HL-60 (cell line): ENCODE measurements at regions not wholly inside any gene's neighbourhood (a gene's known extent, or its start where the extent isn't known, plus 50 kb on each side); places are given as distances from the start of the nearest gene placed in this dataset.

Source experiments
- DNase-seq, 2 experiments: peaks; one replicate each; pipeline ENCODE4 v3.0.0-alpha.2; 2010 to 2020; ENCODE audit warnings: low read depth in 1 of 2, low spot score in 1 of 2
- H3K27ac ChIP-seq: fragments of 250-450 bp; sonication (Bioruptor Pico); replicated peaks from 2 replicates; pipeline ENCODE4 v1.5.1; 2020; ENCODE audit warnings: mild to moderate bottlenecking, moderate library complexity
- H3K27me3 ChIP-seq: fragments of 250-450 bp; sonication (Bioruptor Pico); 2 replicates; pipeline ENCODE4 v1.5.1; 2021; ENCODE audit warnings: mild to moderate bottlenecking, moderate library complexity; ENCODE audit not compliant: insufficient read depth, poor library complexity, severe bottlenecking
- H3K4me3 ChIP-seq: replicated peaks from 2 replicates; pipeline ENCODE4 v1.5.1; 2011; ENCODE audit warnings: mild to moderate bottlenecking, control low read depth, low read length; ENCODE audit not compliant: insufficient read depth
- GABPA ChIP-seq: IDR thresholded peaks from 2 replicates; pipeline ENCODE4 v1.6.1; 2012; ENCODE audit warnings: low read depth
- POLR2AphosphoS5 ChIP-seq: IDR thresholded peaks from 2 replicates; pipeline ENCODE4 v1.6.1; 2012; ENCODE audit warnings: low read depth
- SPI1 ChIP-seq: IDR thresholded peaks from 2 replicates; pipeline ENCODE4 v1.6.1; 2012; ENCODE audit warnings: low read depth, mild to moderate bottlenecking, borderline replicate concordance
- TF ChIP-seq, protein P1 (sequence below): IDR thresholded peaks from 2 replicates; pipeline ENCODE4 v1.6.1; 2012; ENCODE audit warnings: low read depth; ENCODE audit not compliant: insufficient replicate concordance
- TF ChIP-seq, protein P2 (sequence below): IDR thresholded peaks from one replicate; pipeline ENCODE4 v1.5.1; 2011; ENCODE audit warnings: low read length, control low read depth, inconsistent platforms; ENCODE audit not compliant: insufficient read depth

DNA sequence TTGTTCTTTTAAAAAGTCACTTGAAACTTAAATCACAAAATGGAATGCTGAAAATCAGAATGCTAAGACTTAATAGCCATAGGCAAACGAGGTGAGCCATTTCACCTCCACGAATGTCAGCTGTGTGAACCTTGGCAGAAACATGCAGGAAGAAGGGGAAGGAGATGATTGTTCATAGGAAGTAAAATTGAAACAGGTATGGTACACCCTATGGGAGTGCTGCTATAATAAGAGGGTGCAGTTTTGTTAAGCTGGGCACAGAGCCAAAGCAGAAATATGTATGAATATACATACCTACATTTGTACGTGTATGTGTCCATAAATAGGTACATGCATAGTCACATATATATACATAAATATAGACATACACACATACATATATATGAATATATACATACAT lies 51.0 kb upstream of the SPINK5 start:
- TF ChIP-seq POLR2AphosphoS5 (no peak), GABPA (no peak), SPI1 (no peak)
- TF ChIP-seq, protein P1, sequence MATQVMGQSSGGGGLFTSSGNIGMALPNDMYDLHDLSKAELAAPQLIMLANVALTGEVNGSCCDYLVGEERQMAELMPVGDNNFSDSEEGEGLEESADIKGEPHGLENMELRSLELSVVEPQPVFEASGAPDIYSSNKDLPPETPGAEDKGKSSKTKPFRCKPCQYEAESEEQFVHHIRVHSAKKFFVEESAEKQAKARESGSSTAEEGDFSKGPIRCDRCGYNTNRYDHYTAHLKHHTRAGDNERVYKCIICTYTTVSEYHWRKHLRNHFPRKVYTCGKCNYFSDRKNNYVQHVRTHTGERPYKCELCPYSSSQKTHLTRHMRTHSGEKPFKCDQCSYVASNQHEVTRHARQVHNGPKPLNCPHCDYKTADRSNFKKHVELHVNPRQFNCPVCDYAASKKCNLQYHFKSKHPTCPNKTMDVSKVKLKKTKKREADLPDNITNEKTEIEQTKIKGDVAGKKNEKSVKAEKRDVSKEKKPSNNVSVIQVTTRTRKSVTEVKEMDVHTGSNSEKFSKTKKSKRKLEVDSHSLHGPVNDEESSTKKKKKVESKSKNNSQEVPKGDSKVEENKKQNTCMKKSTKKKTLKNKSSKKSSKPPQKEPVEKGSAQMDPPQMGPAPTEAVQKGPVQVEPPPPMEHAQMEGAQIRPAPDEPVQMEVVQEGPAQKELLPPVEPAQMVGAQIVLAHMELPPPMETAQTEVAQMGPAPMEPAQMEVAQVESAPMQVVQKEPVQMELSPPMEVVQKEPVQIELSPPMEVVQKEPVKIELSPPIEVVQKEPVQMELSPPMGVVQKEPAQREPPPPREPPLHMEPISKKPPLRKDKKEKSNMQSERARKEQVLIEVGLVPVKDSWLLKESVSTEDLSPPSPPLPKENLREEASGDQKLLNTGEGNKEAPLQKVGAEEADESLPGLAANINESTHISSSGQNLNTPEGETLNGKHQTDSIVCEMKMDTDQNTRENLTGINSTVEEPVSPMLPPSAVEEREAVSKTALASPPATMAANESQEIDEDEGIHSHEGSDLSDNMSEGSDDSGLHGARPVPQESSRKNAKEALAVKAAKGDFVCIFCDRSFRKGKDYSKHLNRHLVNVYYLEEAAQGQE = no peak
- TF ChIP-seq, protein P2, sequence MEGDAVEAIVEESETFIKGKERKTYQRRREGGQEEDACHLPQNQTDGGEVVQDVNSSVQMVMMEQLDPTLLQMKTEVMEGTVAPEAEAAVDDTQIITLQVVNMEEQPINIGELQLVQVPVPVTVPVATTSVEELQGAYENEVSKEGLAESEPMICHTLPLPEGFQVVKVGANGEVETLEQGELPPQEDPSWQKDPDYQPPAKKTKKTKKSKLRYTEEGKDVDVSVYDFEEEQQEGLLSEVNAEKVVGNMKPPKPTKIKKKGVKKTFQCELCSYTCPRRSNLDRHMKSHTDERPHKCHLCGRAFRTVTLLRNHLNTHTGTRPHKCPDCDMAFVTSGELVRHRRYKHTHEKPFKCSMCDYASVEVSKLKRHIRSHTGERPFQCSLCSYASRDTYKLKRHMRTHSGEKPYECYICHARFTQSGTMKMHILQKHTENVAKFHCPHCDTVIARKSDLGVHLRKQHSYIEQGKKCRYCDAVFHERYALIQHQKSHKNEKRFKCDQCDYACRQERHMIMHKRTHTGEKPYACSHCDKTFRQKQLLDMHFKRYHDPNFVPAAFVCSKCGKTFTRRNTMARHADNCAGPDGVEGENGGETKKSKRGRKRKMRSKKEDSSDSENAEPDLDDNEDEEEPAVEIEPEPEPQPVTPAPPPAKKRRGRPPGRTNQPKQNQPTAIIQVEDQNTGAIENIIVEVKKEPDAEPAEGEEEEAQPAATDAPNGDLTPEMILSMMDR = no peak
- DNase-seq = no peak
- Histone ChIP-seq H3K4me3 (no peak overlapping the region), H3K27ac (no peak overlapping the region), H3K27me3 (no peaks in the 10 kb centered on the region)

DNA sequence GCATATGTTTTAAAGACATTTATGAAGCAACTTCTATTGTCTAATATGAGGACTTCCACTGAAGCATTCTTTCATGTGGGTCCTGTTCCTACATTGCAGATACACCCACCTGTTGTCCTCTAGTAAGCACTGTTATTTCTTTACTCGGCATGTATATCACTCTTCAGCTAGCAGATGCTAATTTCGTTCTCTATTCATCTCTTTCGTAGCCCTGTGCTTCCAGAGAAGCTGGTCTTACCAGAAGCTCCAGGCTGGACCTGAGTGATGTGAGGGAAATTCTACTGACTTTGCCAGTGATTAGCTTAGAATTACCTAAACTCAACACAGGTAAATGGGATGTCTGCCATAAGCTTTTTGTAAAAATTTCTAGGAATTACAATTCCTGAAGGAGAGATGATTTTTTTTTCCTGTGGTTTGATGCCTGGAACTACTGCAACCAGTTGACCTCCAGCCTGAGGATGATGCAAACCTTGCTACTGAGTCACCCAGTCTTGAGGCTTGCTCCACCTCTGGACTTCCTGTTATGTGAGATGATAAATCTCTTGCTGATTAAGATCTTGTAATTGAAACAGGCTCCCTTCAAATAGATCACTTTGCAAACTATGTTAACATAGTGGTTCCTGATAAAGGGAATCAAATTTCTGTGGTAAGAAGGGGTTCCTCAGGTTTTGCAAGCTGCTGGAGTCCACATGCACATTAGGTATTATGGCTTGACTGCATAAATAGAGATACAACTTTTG lies 52.2 kb upstream of the SPINK5 start:
- DNase-seq = peak; percentile 32 to 48
- TF ChIP-seq SPI1 = no peak; the same call in 1 of the 2 replicates
- TF ChIP-seq, protein P1 = no peak
- TF ChIP-seq, protein P2 = no peak
- TF ChIP-seq POLR2AphosphoS5 = no peak
- Histone ChIP-seq H3K4me3 (no peak overlapping the region), H3K27ac (no peak overlapping the region), H3K27me3 (no peaks in the 10 kb centered on the region)

DNA sequence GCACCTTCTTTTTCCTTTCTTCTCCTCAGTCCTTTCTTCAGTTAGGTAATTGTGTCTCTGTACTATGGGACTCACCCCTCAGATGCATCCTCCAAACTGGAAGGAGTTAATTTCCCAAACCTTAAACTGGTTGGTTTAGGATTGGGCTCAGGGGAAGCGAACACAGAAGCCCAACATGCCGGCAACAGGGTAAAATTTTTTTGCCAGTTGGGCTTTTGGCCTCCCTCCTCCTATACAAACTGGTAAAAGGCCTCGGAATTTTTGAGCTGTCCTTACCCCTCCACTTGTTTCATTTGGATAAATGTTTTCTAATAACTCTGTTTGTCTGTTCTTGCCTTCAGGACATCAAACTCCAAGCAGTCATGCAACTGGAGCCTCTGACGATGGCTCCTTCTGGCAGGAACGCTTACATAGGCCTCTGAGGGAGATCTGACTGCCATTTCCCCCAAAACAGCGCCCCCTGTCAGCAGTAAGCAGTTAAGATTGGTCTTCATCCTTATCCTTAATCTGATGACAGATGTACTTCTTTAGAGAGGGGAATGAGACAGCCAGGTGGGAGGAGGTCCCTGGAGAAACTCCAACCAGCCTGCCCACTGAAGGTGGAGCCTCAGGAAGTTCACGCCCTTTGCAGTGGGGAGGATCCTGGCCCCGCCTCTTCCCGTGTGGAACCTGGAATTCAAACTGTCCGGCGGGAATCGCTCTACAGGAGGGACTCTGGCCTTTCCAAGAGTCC lies 57.8 kb upstream of the SPINK5 start:
- TF ChIP-seq POLR2AphosphoS5 (no peak), GABPA (no peak)
- TF ChIP-seq, protein P1 = no peak
- TF ChIP-seq, protein P2 = no peak
- no peak for DNase-seq

More for the DNA sequence above, 57.8 kb upstream of the SPINK5 start:
- Histone ChIP-seq H3K4me3 (no peak overlapping the region), H3K27ac (no peak overlapping the region), H3K27me3 (no peaks in the 10 kb centered on the region)
